Upper lobe of left lung (tissue), 6 donors: ENCODE measurements at regions not wholly inside any gene's neighbourhood (a gene's known extent, or its start where the extent isn't known, plus 50 kb on each side); places are given as distances from the start of the nearest gene placed in this dataset.

ENCODE experiments used
- ATAC-seq, 2 donors: fragments of 200-7000 bp; cut with Tn5 transposase; one replicate each; pipeline ENCODE4 v1.9.1; 2022; ENCODE audit warnings: mild to moderate bottlenecking in 2 of 2, moderate library complexity in 2 of 2; ENCODE audit not compliant: low FRiP score in 2 of 2
- DNase-seq, 2 donors: peaks; one replicate each; pipeline ENCODE4 v3.0.0-alpha.2; 2019 to 2020
- H3K27ac ChIP-seq, 4 donors: fragments of 200-600 bp; sonication (generic); one replicate each; pipeline ENCODE4 v1.5.1; 2016 to 2019
- H3K27me3 ChIP-seq, 4 donors: fragments of 200-600 bp; sonication (generic); one replicate each; pipeline ENCODE4 v1.5.1; 2017 to 2019
- H3K36me3 ChIP-seq, 4 donors: fragments of 200-600 bp; sonication (generic); one replicate each; pipeline ENCODE4 v1.5.1; 2016 to 2019
- H3K4me1 ChIP-seq, 4 donors: fragments of 200-600 bp; sonication (generic); one replicate each; pipeline ENCODE4 v1.5.1; 2018 to 2019
- H3K4me3 ChIP-seq, 4 donors: fragments of 200-600 bp; sonication (generic); one replicate each; pipeline ENCODE4 v1.5.1; 2017 to 2019; ENCODE audit warnings: mild to moderate bottlenecking in 2 of 4, moderate library complexity in 1 of 4
- H3K9me3 ChIP-seq, 4 donors: fragments of 200-600 bp; sonication (generic); one replicate each; pipeline ENCODE4 v1.5.1; 2018 to 2019
- EP300 ChIP-seq, 4 donors: sonication (generic); formaldehyde crosslinking; IDR thresholded peaks; one replicate each; pipeline ENCODE4 v1.5.1; 2017; ENCODE audit warnings: antibody characterized with exemption in 4 of 4, control low read depth in 2 of 4
- POLR2A ChIP-seq, 4 donors: fragments of 450-650 bp; IDR thresholded peaks; one replicate each; pipeline ENCODE4 v1.5.1; 2016 to 2017; ENCODE audit warnings: antibody characterized with exemption in 4 of 4, mild to moderate bottlenecking in 2 of 4
- POLR2AphosphoS5 ChIP-seq, 2 donors: sonication (generic); formaldehyde crosslinking; IDR thresholded peaks; one replicate each; pipeline ENCODE4 v1.5.1; 2017; ENCODE audit warnings: antibody characterized with exemption in 2 of 2
- WGBS, 2 donors: methylation state at CpG; one replicate each; pipeline ENCODE4 v1.1.5; 2017 to 2018; 5-methylcytosine and 5-hydroxymethylcytosine counted together
- TF ChIP-seq, protein P1 (sequence below), 6 experiments: fragments of 450-650 bp in 4 of 6; fragments of 200-600 bp in 2 of 6; sonication (generic) in 2 of 6; IDR thresholded peaks; one replicate each; pipeline ENCODE4 v1.5.1; 2016 to 2019; ENCODE audit warnings: antibody characterized with exemption in 6 of 6
- donor health status: DM: no; HTN: no; CAD: no; lungs with moderate emphysema.
- donor health status: DM: no; HTN: yes; CAD: no; lungs with severe emphysema.

DNA sequence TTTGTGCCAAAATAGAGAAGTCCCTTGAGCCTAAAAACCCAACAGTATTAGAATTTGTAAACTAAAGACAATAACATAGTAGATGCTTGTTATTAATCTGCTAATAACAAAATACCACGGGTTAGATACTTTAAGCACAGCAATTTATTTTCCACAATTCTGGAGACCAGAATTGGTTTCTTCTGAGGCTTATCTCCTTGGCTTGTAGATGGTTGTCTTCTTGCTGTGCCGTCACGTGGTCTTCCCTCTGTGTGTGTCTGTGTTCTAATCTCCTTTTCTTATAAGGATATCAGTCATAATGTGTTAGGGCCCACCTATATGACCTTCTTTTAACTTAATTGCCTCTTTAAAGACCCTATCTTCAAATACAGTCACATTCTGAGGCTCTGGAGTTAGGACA lies 260.1 kb downstream of the CYRIA start:
- ATAC-seq (no peak), DNase-seq (no peak)
- WGBS, 2 donors, result 78 to 87% methylated on average over 3 of the region's 3 CpGs
- H3K27ac ChIP-seq, result no peak overlapping the region
- no peaks in the 10 kb centered on the region for H3K27me3 ChIP-seq
- no peaks in the 10 kb centered on the region for H3K4me1 ChIP-seq
- no peaks in the 10 kb centered on the region for H3K36me3 ChIP-seq
- no peak for TF ChIP-seq POLR2A (IDR thresholded peaks at IDR 0.05)
- H3K9me3 ChIP-seq, result no peaks in the 10 kb centered on the region
- no peak overlapping the region for H3K4me3 ChIP-seq

DNA sequence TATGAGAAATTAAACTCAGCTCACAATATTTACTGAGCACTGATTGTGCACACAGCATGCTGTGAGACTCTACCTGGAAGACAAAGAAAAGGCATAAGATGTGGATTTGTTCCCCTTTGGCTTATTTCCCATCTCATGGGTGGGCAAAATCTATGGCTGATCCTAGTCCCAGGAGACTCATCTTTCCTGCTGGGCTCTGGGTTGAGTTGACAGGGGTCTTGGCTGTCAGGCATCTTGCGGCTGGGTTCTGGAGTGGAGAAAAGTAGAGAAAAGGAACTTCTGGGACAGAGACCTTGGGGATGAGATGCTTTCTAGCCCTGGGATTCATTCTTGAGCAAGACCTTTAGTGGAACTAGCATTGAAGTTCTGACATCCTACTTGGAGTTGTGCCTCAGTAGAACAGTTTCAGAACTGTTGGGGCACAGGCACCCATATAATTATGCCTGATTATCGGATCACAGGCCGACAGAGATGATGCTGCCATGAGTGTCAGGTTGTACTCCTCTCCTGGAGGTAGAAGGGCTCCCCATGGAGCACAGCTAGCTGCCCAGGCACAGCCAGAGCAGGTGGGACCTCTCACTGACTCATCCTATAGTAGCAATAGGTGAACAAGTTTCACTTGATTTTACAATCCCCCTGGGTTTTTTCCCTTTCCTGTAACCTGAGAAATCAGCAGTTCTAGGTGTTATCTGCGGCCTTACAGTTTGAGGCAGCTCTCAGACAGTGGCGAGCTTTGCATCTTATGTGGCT lies 260.9 kb downstream of the CYRIA start:
- DNase-seq, result no peak
- H3K36me3 ChIP-seq, result no peaks in the 10 kb centered on the region
- no peak for ATAC-seq

GRCh38 chr2:16404146-16404545 lies 261.5 kb downstream of the CYRIA start:
- Histone ChIP-seq H3K4me3 (no peak overlapping the region), H3K27me3 (no peaks in the 10 kb centered on the region), H3K9me3 (no peaks in the 10 kb centered on the region), H3K4me1 (no peaks in the 10 kb centered on the region), H3K27ac (no peak overlapping the region), H3K36me3 (no peaks in the 10 kb centered on the region)
- TF ChIP-seq, protein P1, sequence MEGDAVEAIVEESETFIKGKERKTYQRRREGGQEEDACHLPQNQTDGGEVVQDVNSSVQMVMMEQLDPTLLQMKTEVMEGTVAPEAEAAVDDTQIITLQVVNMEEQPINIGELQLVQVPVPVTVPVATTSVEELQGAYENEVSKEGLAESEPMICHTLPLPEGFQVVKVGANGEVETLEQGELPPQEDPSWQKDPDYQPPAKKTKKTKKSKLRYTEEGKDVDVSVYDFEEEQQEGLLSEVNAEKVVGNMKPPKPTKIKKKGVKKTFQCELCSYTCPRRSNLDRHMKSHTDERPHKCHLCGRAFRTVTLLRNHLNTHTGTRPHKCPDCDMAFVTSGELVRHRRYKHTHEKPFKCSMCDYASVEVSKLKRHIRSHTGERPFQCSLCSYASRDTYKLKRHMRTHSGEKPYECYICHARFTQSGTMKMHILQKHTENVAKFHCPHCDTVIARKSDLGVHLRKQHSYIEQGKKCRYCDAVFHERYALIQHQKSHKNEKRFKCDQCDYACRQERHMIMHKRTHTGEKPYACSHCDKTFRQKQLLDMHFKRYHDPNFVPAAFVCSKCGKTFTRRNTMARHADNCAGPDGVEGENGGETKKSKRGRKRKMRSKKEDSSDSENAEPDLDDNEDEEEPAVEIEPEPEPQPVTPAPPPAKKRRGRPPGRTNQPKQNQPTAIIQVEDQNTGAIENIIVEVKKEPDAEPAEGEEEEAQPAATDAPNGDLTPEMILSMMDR (IDR thresholded peaks at IDR 0.05), result no peak
- TF ChIP-seq POLR2AphosphoS5 (IDR thresholded peaks at IDR 0.05) (no peak), POLR2A (IDR thresholded peaks at IDR 0.05) (no peak), EP300 (IDR thresholded peaks at IDR 0.05) (no peak)
- DNase-seq (no peak), ATAC-seq (no peak)
- 80% methylated on average over 3 of the region's 3 CpGs for WGBS, 2 donors

More for the DNA sequence above, 260.9 kb downstream of the CYRIA start:
- 88 to 94% methylated on average over 5 of the region's 5 CpGs for whole genome bisulfite sequencing, 2 donors
- TF ChIP-seq, protein P1 (IDR thresholded peaks at IDR 0.05), result no peak
- no peak for TF ChIP-seq POLR2A (IDR thresholded peaks at IDR 0.05)
- no peak for TF ChIP-seq EP300 (IDR thresholded peaks at IDR 0.05)
- no peak for TF ChIP-seq POLR2AphosphoS5 (IDR thresholded peaks at IDR 0.05)
- Histone ChIP-seq H3K4me1 (no peaks in the 10 kb centered on the region), H3K9me3 (no peaks in the 10 kb centered on the region), H3K27ac (no peak overlapping the region), H3K27me3 (no peaks in the 10 kb centered on the region), H3K4me3 (no peak overlapping the region)

DNA sequence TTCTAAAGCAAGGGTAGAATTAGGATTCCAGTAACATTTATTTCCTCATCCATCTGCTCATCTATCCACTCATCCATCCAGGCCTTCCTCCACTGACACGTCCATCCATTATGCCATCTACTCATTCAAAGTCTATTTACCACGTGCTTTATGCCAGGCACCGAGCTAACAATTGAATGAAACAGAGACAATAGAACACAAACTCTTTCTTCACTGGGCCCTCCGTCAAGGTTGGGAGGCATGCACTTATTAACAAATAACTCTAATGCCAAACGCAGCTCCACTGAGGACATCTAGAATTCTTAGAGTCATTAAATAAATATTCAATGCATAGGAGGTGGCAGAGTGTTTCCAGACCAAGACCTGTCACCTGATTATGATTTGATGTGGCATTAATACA lies 262.7 kb downstream of the CYRIA start:
- H3K36me3 ChIP-seq, result no peaks in the 10 kb centered on the region
- H3K4me3 ChIP-seq, result no peak overlapping the region
- ATAC-seq (no peak), DNase-seq (no peak)
- no peaks in the 10 kb centered on the region for H3K9me3 ChIP-seq
- no peaks in the 10 kb centered on the region for H3K27me3 ChIP-seq
- WGBS, 2 donors, result 71 to 76% methylated on average over 5 of the region's 5 CpGs
- H3K4me1 ChIP-seq, result no peaks in the 10 kb centered on the region
- no peak overlapping the region for H3K27ac ChIP-seq
- no peak for TF ChIP-seq POLR2A (IDR thresholded peaks at IDR 0.05)
- TF ChIP-seq POLR2AphosphoS5 (IDR thresholded peaks at IDR 0.05), result no peak
- TF ChIP-seq EP300 (IDR thresholded peaks at IDR 0.05), result no peak
- TF ChIP-seq, protein P1 (IDR thresholded peaks at IDR 0.05), result no peak

GRCh38 chr2:16401761-16402300 lies 263.8 kb downstream of the CYRIA start:
- WGBS, 2 donors, result 59 to 81% methylated on average over 7 of the region's 7 CpGs

More at GRCh38 chr2:16401761-16402300, 263.8 kb downstream of the CYRIA start:
- H3K9me3 ChIP-seq, result no peaks in the 10 kb centered on the region
- no peaks in the 10 kb centered on the region for H3K36me3 ChIP-seq
- DNase-seq, result no peak
- TF ChIP-seq POLR2A (IDR thresholded peaks at IDR 0.05), result no peak
- TF ChIP-seq, protein P1 (IDR thresholded peaks at IDR 0.05), result no peak
- no peak for TF ChIP-seq POLR2AphosphoS5 (IDR thresholded peaks at IDR 0.05)
- no peak for TF ChIP-seq EP300 (IDR thresholded peaks at IDR 0.05)
- no peak overlapping the region for H3K4me3 ChIP-seq
- no peak for ATAC-seq
- H3K4me1 ChIP-seq, result no peaks in the 10 kb centered on the region
- no peaks in the 10 kb centered on the region for H3K27me3 ChIP-seq
- H3K27ac ChIP-seq, result no peak overlapping the region
